Activated CD4-positive, alpha-beta T cell treated with anti-CD3 and anti-CD28 coated beads, Interleukin-2, amount 50 U/mL, for 4 hours (primary cell): ENCODE measurements at regions not wholly inside any gene's neighbourhood (a gene's known extent, or its start where the extent isn't known, plus 50 kb on each side); places are given as distances from the start of the nearest gene placed in this dataset.

Experiments used
- DNase-seq, 2 experiments: peaks; one replicate each; pipeline ENCODE4 v3.0.0-alpha.2; 2020

DNA sequence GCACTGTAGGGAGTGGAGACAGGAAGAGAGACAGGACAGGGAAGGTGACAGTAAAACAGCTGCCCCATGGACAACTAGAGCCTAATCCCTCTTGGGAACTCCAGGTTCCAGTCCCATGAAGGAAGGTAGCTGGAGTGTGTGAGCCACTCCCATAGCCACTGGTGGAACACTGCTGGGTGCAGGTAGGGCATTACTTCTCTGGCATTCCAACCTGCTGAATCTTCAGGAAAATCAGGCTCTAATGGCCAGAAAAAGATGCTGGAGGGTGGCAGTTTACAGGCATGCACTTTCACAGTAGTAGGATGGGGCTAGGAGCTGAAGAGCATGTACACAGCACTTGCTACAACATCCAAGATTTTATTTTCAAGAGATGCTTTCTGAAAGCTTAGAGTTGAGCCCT lies 259.4 kb downstream of the AUH start:
- DNase-seq = no peak

DNA sequence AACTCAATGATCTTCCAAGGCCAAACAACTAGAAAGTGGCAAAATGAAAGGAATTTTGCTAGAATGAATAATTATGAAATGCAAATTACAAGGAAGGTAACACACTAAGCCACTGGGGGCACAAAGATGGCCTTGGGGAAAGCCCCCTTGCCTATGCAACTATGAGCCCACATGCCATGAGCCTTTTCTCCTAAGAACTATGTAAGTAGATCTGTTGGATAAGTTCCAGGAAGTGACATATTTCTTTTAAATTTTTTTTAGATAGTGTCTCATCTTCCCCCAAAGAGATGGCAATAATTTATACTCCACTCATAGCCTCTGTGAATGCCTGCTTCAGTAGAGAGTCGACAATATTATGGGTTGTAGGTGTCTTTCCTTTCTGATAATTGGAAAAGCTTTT lies 257.8 kb downstream of the AUH start:
- no peak for DNase-seq

DNA sequence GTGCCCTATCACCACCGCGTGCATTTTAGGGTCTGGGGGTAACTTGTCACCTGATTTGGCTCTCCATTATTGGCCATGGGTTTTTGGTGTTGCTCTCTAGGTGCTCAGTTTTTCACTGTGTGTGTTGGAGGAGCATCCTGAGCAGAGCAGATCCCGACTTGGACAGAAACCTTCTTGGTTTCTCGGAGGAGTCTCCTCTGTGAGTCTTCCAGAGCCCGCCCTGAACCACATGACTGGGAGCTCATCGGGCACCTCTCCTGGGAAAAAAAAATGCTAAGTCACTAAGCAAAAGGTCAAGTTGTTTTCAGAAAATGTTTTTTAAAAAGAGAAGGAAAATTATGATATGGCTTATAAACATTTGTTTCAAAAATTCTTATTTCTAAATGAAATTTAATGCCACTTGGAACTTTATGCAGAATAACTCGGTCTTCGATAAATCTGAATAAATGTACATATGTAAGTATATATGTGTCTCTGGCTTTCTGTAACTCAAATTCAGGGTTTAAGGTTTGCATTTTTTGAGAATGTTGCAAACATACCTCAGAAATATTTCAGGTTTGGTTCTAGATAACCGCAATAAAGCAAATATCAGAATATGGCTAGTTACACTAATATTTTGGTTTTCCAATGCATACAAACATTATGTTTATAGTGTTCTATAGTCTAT lies 255.2 kb downstream of the AUH start:
- no peak for DNase-seq

DNA sequence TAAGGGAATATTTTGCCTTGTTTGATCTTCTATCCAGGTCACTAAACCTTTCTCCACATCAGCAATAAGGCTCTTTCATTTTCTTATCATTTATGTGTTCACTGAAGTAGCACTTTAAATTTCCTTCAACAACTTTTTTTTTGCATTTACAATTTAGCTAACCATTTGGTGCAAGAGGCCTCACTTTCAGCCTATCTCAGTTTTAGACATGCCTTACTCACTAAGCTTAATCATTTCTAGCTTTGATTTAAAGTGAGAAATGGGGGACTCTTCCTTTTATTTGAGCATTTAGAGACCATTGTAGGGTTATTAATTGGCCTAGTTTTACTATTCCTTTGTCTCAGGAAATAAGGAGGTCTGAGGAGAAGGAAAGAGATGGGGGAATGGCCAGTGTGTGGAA lies 250.5 kb downstream of the AUH start:
- DNase-seq = no peak

DNA sequence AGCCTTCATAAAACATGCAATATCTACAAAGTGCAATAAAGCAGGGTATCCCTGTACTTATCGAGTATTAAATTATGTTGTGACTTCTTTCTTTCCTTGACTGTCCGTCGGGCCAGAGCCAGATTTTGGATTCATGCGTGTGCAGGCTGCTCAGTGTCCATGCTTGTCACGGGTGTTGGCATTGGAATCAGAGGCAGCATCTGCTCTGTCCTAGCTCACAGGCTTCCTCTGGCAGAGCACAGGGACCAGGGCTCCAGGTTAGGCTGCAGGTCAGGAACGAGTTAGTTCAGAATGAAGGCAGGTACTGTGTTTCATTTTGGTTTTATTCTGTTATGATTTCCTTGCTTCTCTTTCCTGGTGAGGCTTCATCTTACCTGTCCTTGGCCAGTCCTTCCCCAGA lies 249.8 kb downstream of the AUH start:
- DNase-seq = no peak

DNA sequence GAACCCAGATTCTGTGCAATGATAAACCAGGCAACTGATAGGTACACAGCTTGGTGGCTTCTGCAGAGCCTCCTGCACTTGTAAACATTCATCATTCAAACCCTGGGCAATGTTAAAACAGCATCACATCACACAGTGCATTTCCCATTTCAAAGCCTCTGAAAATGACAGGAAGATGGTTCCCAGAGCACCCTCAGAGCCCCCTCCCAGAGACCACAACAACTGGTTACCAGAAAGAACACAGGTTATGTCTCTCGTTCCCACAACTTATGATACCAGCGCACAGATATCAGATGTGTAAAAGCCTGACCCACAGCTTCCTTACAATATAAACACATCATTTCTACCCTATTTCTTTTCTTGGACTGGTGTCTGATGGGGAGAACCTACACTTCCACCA lies 248.7 kb downstream of the AUH start:
- DNase-seq = no peak

DNA sequence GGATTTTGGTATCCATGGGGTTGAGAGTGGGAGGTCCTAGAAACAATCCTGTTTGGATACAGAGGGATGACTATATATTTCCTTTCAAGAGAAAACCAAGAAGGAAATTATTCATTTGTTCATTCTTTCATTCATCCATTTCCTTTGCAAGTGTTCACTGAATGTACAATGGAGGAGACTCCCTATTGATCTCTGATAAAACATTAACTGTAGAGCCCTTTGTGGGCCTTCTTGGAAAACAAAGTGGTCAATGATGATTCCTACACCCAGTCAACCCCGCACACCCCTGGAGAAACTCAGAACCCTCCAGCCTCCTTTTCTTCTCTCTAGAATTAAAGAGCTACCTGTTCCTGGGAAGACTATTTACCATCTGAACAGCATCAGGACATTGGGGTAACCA lies 247.3 kb downstream of the AUH start:
- DNase-seq = no peak

DNA sequence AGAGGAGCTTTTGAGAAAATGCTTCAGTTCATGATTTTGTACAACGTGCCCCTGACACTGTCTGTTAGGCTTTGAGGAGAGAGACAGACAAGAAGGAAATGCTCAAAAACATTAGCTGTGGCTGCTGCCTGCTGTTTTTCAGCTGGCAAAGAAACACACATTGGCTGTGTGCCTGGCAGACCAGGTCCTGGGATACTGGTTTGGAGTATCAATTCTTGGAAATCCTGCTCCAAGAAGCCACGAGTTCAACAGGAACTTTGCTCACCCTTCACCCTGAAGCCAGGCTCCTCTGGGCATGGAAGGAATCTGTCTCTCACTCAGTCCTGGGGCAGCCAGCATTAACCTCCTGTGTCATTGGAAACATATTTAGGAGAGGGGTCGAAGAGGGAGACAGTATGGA lies 245.5 kb downstream of the AUH start:
- no peak for DNase-seq

DNA sequence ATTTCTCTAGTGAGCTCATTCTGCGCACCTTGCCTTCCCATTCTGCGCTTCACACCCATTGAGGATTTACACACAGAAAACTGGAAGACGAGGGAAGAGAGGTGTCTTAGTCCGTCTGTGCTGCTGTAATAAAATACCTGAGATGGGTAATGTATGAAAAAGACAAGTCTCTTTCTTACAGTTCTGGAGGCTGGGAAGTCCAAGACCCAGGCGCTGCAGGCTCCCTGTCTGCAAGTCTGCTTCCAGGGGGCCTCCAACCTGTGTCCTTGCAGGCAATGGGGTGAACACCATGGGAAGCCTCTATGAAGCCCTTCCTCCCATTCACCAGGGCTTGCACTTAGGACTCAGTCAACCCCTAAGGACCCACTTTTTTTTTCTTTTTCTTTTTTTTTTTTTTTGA lies 245.0 kb downstream of the AUH start:
- no peak for DNase-seq

DNA sequence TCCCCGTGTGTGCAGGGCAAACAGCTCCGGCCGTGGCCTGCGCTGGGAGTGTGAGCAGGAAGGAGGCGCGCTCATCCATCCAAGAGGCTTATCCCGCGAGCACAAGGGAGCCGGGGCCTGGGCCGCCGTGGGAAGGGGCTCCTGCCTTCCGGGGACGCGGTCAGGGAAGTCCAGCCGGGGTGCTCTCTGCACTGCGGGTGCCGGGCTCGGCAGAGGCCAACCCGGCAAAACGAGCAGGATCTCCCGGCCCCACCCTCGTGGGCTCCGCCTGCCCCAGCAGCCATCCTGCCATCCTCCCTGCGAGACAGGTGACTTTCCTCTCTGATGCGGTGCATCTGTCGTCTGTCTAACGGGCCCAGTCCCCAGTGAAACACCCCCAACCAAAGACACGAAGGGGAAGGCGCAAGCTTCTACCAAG lies 244.2 kb downstream of the AUH start:
- no peak for DNase-seq

DNA sequence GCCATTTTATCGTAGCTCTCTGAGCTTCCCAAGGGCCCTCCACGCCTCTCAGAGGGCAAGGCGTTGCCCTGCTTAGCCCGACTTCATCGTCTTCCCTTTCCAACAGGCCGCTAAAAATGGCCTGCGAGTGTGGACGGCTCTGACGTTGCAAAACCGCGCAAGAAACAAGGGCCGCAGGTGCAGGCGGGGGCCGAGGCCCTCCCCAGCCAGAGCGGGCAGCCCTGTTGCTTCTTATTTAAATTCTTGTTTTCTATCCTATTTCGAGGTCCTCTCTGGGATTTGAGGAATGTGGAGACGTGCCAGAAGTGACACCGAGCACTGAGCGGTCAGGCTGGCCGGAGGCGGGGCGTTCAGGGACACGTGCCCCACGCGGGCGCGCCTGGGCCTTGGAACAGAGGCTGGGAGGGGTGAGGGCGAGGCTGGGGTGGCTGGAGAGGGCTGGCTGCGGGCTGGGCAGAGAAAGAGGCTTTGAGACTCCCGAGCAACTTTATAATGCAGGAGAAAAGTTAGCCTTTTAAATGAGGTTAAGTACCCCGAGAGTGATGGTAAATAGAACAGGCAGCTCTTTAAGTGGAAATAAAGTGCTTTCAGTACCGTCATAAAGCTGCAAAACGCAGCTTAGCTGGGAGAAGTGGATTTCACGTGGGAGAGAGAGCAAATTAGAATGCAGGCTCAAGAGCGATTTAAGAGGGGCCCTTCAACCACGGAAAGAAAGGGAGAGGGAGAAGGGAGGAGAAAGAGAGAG lies 243.6 kb downstream of the AUH start:
- no peak for DNase-seq

DNA sequence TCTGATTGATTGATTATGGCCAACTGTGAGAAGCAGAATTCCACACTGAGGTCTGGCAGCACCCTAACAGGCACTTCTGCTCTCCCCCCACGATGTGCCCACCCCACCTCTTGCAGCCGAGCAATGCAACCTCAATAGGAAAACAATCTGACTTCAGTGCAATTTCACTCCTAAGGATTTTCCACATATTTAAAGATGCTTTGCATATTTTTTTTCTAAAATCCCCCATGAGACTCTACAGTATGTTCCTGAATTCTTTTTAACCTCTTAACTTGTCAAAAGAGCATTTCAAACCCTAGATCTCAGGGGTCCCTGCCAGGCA lies 243.1 kb downstream of the AUH start:
- DNase-seq = no peak

DNA sequence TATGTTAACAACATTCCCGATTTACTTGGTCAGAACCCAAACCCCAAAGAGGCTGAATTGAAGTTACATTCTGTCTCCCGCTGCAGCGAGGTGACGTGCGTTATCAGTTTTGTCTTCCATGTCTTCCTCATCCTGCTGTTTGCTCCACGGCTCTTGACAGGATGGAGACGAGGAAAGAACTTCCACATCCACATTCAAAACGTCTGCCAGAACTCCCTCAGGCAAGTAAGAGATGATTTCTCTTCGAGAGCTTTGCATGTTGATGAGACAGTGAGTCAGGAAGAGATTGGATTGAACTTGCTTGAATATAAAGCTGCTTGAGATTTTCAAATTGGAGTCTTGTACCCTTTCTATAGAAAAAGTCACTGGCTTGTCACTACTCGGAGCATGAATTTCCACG lies 242.6 kb downstream of the AUH start:
- DNase-seq = no peak

DNA sequence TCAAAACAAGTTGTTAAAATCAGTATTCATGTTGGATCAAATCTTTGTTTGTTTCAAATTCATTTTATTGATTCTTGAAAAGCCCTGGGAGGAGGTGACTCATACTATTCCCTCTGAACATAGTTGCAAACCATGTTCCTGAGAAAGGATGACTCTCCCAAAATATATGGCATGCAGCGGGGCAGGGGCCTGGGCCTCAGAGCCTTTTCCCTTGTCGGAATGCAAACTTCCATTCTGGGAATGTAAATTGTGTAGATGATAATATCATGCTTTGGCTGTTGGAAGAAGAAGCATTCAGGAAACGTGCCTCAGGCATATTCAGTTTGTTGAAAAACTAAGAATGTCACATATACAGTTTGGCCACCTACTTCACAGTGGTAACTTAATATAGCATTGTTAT lies 242.0 kb downstream of the AUH start:
- DNase-seq = no peak

DNA sequence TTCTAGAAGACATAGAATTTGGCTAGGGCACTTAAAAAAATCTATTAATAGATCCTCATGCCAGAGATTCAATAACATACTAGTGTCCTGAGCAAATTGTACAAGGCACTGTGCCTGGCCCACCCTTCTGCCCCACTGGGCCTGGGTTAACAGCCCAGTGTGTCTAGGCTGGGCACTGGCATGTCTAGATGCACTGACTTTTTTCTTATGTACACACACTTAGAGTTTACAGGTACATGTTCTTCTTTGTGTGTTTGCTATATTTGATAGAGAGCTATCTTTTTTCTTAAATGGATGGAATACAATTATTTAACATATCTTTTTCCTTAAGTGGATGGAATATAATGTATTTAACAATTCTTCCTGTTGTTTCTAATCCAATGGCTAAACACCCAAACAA lies 241.5 kb downstream of the AUH start:
- DNase-seq = no peak

DNA sequence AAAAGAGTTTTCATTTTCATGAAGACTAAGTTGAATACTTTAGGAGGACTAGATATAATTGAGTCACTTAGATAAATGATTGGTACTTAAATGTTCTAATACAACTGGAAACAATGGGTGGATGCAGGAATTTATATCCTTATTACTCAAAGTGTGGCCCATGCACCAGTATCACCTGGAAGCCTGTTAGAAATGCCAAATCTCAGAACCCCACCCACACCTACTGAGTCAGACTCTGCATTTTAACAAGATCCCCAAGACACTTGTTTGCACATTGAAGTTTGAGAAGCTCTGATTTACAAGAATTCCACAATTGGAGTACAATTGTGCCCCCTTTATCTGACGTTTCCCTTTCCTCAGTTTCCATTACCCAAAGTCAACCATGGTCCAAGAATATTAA lies 239.0 kb downstream of the AUH start:
- DNase-seq = no peak

DNA sequence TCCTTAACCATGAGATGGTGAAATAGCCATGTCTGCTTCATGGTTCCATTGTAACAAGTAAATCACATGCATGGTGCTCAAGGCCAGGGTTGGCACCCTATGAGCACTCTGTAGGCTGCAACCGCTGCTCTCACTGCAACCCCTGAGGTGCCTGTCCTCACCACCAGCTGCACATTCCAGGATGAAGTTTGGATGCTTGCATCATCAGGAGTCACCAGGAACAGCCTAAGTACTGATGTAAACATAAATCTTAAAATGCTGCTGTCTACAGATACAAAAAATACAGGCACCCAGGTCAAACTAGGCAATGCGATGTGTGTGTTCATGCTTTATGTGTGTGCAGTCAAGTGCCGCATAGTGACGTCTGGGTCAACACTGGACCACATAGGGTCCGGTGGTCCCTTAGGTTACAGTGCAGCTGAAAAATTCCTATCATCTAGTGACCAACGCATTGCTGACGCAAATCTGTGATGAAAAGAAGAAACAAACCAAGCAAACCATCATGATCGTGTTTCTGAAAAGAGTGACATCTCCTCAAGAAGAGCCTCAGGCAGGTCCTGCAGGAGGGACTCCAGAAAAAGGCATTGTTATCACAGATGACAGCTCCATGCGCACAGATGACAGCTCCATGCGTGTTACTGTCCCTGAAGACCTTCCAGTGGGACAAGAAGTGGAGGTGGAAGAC lies 234.8 kb downstream of the AUH start:
- no peak for DNase-seq

DNA sequence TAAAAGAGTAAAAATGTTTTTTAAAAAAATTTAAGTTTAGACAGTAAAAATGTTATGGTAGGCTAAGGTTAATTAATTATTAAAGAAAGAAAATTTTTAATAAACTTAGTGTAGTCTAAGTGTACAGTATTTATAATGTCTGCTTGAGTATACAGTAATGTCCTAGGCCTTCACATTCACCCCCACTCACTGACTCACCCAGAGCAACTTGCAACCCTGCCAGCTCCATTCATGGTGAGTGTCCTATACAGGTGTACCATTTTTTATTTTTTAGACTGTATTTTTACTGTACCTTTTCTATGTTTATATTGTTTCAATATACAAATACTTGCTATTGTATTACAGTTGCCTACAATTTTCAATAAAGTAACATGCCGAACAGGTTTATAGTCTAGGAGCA lies 234.1 kb downstream of the AUH start:
- DNase-seq = no peak

DNA sequence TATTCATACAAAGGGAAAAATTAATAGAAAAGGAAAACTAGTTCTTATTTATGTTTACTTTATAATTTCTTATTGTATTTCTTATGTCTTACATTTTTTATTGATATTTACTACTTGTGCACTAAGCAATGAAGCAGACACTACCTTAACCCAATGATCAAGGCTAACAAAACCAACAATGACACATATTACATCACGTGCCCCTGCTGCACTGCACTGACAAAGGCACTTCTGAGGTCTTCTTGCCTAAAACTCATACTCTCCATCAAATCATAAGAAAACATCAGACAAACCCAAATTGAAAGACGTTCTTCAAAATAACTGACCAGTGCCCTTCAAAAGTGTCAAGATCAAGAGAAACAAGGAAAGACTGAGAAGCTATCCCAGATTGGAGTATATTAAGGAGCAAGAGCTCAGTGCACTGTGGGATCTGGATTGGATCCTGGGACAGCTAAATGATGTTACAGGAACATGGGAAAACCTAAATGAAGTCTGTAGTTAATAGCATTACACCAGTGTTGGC lies 230.9 kb downstream of the AUH start:
- no peak for DNase-seq

DNA sequence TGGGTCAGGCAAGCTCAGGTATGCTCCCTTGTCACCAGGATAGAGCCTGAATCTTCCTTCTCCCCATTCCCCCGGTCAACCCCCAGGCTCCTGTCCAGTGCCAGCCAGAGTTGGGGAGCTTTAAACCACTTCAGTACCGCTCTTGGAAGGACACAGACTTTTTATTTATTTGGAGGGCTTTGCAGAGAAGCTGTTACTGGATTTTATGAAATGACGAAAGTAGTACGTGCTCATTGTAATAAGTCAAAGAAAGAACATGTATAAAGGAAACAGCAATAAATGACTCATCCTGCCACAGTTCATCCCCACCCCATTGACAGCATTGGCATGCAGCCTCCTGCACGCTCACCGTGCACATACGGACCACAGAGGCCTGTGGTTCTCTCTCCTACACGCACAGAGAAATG lies 230.3 kb downstream of the AUH start:
- DNase-seq = peak; percentile 17 to 34

DNA sequence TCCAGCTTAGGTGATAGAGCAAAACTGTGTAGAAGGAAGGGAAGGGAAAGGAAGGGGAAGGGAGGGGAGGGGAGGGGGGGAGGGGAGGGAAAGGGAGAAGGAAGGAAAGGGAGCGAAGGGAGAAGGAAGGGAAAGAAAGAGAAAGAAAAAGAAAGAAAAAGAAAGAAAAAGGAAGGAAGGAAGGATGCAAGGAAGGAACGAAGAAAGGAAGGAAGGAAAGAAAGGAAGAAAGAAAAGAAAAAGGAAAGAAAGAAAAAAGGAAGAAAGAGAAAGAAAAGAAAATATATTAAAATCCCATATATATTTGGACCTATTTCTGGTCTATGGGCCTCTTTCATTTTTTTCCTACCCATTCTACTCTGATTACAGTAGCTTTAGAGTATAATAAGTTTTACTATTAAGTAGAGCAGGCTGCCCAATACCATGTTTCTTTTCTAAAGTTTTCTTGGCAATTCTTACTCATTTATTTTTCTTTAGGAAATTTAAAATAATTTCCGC lies 229.1 kb downstream of the AUH start:
- DNase-seq = no peak

DNA sequence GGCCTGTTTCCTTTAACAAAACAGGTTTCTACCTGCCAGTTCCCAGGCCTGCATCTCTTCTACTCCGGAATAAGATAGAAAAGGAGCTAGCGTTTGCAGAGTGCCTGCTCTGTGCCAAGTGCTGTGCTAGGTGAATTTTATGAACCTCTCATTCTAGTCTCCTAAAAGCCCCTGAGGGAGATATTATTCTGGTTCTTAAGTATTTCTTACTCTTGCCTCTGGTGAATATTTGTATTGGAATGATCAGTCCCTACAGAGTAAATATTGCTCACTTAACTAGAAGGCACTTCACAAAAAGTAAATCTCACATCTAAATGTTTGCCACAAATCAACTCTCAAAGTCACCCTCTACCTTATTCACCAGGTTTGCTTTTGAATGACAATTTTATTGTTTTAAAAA lies 227.1 kb downstream of the AUH start:
- no peak for DNase-seq

DNA sequence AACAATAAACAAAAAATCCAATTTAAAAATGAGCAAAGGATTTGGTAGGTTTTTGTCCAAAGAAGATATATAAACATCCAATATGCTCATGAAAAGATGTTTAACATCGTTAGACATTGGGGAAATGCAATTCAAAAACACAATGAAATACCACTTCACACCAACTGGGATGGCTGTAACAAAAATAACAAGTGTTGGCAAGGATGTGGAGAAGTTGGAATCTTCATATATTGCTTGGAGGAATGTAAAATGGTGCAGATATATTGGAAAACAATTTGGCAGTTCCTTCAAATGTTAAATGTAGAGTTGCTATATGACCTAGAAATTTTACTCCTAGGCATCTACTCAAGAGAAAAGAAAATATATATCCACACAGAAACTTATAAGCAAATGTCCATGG lies 224.3 kb downstream of the AUH start:
- no peak for DNase-seq

DNA sequence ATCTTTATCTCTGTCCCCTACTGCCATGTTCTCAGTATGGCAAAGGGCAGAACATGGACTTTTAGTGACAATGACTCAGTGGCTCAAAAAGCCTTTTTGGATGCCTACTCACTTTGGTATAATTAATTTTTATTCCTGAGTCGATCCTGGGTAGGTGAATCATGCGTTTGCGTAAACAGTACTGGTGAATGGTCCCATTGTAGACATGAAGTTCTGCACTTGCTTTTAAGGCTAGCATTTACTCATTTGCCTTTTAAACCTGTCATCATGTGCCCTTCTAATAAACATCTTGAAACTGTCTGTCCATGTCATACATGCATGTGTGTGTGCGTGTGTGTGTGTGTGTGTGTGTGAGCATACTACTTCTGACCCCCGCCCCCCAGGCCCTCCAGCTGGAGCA lies 223.0 kb downstream of the AUH start:
- no peak for DNase-seq
